GM04504 (cell line): ENCODE measurements at regions not wholly inside any gene's neighbourhood (a gene's known extent, or its start where the extent isn't known, plus 50 kb on each side); places are given as distances from the start of the nearest gene placed in this dataset.
A peak's percentile ranks its signal among the peaks of the same experiment; 100 is the strongest.
"Not testable (repeated sequence)": the region's sequence is repeated elsewhere in the genome, so short reads cannot be mapped to it uniquely, and the experiment has no call there.

ENCODE experiments used
- DNase-seq: peaks from one replicate; pipeline ENCODE4 v3.0.0-alpha.2; 2012; ENCODE audit warnings: low read depth

DNA sequence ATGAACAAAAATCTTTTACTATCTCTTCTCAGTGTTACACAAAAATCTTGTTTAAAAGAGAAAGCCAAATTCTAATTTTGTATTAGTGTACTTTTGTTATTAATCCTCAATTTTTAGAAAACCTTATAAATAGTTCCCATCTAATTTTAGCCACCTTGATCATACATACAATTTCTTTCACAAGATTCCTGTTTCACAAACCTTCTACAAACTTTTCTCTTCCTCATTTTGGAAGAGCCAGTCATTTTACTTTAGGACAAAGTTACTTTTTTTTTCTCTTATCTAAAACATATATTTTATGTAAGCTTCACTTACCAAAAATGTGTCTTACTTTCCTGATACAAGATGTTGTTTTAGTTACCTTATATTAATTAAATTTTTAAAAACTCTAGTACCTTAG lies 161.3 kb downstream of the YIPF5 start:
- no peak for DNase-seq

DNA sequence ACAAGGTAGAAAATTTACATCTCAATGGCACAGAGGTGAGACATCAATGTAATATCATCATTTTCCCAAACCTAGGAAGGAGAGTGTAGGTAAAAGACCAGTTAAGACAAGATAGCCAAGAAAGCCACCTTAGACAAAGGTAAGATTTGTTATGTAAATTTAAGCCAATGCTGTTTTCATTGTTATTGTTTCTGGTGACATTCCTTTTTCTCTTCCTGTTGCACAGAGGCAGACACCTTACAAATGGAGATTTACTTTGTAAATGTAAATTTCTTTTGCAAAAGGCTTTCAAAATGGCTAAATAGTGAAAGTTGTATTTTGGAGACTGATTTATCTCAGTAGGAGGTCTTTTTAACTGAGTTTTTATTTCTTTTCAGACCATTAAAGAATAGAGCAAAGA lies 159.1 kb downstream of the YIPF5 start:
- no peak for DNase-seq

DNA sequence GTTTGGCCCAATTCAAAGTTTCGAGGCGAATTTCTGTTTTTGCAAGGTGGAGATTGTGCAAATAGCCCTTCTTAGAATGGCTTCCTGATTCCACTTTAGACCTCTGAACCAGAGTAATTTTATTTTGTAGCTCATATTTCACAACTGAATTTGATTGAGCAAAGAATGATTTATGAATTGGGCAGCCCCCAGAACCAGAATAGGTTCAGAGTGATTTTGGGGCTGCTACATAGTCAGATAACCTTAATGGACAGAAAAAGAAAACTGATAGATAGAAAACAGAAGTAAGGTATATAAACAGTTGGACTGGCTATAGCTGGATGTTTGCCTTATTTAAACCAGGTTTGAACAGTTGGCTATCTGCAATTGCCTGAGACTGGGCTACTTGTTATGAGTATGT lies 156.6 kb downstream of the YIPF5 start:
- DNase-seq: no peak

DNA sequence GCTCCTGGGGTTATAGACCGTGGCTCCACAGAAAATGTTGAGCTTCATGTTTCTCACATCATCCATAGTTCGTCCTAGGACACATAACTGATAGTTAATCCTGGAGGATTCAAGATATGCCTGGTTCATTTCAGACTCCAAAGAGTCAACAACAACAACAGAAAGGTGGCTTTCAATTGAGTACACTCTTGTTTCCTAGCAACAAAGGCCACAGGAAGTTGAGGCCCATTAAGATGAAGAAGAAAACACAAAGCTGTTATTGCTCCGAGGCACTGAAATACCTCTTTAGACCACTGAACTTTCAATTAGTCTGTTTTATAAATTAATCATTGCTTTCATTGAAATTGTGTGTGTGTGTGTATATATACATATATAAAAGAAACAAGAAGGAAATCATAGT lies 154.5 kb downstream of the YIPF5 start:
- no peak for DNase-seq

DNA sequence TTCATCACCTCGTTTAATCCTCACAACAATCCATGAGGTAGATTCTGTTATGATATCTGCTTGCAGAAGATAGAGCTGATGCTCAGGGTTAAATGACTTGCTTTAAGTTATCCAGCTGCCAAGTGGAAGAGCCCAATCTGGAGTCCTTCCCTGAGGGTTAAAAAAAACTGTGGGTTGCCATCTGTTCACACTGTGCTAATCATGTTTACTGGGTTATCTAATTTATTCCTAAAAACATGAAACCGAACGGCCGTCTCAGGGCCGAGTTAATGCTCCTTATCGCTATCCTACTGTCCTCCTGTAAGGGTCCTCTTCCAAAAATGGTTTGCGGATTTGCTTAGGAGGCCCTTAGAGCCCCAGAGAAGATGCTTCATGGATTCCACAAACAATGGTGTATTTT lies 153.3 kb downstream of the YIPF5 start:
- DNase-seq: no peak

DNA sequence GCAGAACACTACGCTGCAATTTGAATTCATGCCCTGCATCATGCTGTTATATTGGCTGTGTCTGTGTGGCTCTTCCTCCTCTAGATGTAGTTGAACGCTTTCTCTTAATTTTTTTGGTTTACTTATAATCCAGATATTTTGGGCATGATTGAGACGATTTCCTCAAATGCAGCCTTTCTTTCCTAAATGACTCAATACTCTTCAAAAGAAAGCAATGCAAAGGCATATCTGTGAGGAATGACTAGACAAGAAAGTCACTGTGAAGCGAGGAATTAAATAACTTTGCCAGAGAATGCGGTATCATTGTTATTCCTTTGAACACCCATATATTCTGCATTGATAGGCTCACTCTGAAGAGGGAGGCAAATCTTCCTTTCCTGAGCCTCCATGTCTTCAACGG lies 152.8 kb downstream of the YIPF5 start:
- no peak for DNase-seq

DNA sequence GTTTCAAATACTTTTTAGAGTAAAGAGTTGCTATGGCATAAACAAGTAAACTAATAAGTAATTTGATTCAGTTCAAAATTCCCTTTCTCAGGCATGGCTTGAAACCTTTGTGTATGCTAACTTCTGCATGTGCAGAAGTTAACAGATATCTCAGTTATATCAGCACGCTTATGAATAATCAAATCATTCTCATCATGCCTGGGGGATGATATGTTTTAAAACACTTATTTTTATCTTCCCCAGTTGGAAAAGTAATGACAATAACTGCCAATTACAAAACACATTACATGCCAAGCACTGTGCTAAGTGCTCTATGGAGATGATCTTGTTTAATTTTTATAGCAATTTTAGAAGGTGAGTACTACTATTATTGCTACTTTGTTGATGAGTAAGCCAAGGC lies 146.4 kb downstream of the YIPF5 start:
- DNase-seq: no peak

DNA sequence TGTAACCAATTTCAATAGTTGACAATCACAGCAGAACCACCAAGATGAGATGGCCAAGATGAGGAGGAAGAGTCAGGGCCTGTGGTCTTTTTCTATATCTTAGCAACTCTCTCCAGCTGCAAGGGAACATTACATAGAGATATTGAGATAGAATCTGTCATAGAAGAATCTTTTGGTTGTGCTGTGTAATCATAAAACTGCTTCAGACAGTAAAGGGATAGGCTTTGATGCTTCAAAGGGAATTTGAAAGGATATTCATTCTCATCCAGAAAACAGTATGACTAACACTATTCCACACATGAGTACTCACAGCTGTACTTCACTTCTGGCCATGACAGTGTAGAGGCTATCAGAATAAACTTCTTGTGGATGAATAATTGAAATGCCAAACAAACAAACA lies 145.9 kb downstream of the YIPF5 start:
- peak; percentile 47 for DNase-seq

DNA sequence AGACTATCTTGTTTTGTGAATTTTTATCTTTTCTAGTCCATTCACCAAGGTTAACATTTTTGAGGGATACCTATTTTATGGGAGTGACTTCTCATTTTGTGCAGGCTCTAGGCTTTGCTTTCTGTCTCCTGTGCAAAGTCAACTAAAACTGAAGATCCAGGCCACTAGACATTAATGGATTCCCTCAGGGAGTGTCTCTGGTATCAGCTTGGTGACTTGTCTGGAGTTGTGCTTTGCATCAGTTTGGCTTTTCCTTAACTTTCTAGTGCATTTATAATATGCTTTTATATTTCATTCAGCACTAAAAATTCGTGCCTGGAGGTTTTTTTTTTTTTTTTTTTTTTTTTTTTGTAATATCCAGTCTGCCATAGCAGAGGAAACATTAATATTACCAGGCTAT lies 144.2 kb downstream of the YIPF5 start:
- DNase-seq: no peak

DNA sequence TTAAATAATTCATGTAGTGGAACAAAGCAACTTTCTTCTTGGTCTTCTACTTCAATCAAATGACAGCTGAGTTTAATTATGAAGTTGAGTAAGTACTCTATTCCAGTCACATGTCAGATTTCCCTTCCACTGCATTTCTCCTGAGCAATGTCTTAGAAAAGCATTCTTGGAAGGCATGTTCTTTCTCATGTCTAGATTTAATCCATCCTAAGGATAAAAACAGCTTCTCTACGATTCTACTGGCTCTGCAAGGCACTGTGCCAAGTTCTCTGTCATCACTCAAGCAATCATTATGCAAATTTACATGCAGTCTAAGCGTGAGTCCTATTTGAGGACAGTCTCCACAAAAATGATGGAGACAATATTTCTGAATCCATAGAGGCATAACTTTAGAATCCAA lies 142.4 kb downstream of the YIPF5 start:
- DNase-seq: peak; percentile 62

DNA sequence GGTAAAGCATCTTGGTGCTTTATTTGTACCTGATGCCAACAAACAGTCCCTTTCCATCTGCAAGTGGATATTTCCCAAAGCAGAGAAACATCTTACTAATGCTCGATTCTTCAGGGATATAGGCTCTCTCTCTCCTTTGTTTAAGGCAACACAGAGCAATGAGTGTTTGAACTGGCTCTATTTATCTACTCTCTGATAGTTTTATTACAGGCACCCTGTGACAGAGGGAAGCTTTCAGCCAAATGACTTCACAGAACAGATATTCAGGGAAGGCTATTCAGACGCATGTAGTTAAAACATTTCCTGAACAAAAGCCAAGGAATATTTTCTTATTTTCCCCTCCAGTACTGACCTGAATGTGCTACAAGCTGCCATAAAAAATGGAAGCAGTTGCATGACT lies 141.8 kb downstream of the YIPF5 start:
- peak; percentile 91 for DNase-seq

DNA sequence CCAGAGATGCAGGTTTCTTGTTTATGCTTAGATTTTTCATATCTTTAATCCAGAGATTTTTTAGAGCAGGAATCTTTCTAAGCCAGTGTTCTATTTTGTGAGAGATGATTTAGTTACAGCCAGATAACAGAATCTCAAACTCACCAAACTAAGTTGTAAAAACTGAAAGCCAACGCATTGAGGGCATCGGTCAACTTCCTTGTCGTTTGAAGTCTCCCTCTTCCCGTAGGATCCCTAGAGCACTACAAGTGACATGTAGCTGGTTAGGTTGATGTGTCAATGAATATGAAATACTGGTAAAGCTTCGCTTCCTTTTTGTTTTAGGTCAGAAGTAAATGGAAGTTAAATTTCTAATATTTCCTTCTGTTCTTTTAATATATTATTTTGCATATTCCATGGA lies 139.6 kb downstream of the YIPF5 start:
- no peak for DNase-seq

DNA sequence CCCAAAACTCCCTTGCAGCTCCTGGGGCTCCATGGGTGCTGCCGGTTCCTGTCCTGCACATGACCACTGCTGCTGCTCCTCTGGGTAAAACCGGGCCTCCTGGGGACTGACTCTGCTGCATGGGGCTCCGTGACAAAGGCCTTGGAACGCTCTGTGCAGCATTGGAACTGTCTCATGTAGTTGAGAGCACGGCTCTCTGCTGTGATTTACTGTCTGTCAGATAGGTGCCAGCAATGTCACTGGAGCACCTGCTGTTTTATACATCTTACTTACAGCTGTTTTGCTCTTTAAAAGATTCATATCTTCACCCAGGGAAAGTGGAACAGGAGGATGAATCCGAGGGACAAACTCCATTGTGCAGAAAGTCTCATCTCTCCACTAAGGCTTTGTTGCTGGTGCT lies 138.1 kb downstream of the YIPF5 start:
- no peak for DNase-seq

DNA sequence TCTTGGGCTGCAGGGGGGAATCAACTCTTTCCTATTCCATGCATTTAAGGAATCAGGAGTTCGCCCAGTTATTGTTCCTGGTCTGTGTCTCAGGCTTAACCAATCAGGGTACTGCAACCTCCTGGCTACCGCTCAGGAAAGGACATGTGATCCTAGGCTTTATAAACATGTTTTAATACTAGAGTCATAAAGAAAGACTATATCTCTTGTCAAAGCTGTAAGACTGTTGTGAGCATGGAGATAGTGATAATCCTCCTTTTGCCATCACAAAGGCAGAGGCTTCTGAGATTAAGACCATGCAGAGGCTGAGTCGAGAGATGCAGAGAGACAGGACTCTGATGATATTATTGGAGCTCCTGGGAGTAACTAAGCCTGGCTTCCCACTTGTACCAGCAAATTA lies 137.0 kb downstream of the YIPF5 start:
- DNase-seq: no peak

DNA sequence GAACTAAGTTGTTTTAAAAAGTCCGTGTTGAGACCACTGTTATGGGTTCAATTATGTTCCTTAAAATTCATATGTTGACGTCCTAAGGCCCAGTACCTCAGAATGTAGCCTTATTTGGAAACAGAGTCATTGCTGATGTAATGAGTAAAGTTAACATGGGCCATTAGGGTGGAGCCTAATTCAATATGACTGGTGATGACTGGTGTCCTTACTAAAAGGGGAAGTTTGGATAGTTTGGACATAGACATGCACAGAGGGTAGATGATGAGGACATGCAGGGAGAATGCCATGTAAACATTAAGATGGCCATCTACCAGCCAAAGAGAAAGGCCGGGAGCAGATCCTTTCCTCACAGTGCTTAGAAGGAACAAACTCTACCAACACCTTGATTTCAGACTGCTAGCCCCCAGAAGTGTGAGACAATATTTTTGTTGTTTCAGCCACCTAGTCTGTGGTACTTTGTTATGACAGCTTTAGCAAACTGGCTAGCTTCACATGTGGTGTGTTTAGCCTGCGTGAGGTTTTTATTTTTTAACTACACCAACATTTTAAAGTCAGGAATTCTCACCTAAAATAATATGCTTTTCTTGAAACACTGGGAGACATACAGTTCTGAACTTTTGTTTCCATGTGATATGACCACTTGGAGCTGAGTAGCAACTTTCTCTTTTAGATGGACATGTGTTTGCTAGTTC lies 135.3 kb downstream of the YIPF5 start:
- DNase-seq: no peak

DNA sequence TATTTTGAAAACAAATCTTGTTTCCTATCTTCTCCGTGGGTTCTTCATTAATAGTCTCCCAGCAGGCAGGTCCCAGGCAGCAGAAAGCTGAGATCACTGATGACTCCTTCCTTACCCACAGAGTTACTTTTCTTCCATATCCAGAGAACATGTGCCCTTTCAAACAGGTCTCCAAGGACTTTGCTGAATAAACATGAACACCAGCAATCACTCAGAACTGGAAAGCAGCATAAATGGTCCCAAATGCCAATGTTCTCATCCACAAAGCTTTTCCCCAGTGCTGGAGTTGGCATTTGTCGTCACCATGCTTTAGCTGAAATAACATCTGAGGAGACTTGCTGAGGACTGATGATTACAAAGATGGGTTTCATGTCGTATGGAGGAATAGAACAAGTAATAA lies 134.0 kb downstream of the YIPF5 start:
- DNase-seq: no peak

DNA sequence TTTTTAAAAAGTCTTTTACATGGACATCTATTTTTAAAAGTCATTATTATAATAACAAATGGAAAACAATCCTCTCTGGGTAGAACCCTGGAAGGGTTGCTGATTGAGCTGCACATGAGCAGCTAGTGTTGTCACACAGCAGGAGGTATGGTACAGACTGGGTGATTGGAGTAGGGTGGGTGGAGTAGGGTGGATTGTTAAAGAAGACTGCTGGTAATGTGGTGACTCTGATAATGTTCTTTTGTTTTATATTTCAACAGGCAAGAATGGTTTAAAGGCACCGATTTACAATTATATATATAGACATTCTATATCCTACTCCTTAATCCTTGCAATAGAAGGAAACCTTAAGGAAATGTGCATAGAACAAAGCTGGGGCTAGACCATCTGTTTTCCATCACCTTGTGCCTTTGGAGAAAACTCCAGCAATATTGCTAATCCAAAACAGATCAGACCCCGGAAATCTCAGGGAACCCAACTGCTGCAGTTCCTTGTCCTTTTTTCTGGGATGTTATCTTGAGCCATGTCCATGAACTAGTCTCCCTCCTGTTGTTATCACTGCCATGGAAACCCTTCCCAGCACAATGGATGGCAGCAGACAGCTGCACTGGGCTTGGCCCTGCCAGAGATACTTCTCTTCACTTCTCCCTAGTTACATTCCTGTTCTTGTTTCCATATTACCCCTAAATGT lies 129.7 kb downstream of the YIPF5 start:
- no peak for DNase-seq

DNA sequence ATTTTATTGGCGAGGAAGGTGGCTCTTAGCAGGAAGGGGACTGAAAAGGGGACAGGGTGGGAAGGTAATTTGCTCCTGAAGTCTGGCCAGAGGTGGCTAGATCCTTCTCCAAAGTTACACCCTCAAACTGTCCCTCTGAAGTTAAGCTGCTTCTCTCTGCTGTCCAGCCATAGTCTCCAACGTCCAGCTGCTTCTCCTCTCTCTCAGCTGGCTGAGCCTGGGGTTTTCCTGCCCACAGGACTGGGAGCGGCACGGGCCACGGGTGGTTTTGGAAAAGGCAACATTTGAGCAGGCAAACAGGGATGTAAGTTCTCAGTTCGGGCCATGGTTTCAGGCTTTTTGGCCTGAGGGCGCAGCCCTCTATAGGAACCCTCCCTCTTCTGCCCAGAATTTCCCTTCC lies 128.3 kb downstream of the YIPF5 start:
- no peak for DNase-seq

DNA sequence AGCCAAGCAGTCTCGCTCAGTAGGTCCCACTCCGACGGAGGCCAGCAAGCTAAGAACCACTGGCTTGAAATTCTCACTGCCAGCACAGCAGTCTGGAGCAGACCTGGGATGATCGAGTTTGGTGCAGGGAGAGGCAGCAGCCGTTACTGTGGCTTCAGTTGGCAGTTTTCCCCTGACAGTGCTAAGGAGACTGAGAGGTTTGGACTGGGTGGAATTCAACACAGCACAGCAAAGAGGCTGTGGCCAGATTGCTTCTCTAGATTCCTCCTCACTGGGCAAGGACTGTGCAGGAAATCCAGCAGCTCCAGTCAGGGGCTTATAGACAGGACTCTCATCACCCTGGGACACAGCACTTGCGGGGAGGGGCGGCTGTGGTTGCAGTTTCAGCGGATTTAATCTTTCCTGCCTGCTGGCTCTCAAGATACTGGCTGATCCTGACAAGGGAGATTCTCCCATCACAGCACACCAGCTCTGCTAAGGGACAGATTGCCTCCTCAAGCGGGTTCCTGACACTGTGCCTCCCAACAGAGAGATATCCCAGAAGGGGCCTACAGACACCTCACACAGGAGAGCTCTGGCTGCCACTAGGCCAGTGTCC lies 122.1 kb downstream of the YIPF5 start:
- DNase-seq: no peak

DNA sequence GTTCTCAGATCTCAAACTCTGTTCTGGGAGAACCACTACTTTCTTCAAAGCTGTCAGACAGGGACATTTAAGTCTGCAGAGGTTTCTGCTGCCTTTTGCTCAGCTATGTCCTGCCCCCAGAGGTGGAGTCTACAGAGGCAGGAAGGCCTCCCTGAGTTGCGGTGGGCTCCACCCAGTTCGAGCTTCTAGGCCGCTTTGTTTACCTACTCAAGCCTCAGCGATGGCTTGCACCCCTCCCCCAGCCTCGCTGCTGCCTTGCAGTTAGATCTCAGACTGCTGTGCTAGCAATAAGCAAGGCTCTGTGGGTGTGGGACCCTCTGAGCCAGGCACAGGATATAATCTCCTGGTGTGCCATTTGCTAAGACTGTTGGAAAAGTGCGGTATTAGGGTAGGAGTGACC lies 115.1 kb downstream of the YIPF5 start:
- not testable (repeated sequence) for DNase-seq

DNA sequence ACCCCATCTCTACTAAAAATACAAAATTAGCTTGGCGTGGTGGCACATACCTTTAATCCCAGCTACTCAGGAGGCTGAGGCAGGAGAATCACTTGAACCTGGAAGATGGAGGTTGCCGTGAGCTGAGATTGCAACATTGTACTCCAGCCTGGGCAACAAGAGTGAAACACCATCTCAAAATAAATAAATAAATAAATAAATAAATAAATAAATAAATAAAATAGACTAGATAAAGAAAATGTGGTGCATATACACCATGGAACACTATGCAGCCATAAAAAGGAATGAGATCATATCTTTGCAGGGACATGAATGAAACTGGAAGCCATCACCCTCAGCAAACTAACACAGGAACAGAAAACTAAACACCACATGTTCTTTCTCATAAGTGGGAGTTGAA lies 110.4 kb downstream of the YIPF5 start:
- DNase-seq: not testable (repeated sequence)

DNA sequence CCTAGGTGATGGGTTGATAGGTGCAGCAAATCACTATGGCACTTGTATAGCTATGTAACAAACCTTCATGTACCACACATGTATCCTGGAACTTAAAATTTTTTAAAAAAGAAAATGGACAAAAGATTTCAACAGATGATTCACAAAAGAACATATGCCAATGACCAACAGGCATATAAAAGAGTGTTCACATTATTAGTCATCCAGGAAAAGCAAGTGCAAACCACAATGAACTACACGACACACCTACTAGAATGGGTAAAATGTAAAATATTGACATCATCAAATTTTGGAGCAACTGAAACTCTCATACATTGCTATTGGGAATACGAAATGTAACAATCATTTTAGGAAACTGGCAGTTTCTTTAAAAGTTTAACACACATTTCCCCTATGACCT lies 109.9 kb downstream of the YIPF5 start:
- no peak for DNase-seq

DNA sequence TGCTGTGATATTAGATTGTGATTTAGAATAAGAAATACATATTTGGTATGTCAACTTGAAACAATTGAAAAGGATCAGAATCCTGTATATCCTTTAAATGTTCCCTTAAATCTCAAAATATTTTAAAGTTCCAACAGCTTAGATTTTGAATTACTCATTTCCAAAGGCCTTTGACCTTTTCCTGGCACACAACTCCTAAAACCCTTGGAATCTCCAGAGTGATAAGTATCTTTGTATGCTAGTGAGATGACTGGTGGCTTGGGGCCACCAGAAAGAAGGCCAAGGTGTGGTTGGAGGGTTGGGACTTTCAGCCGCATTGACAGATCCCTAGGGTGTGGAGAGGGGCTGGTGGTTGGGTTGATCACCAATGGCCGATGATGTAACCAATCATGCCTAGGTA lies 104.7 kb downstream of the YIPF5 start:
- no peak for DNase-seq

DNA sequence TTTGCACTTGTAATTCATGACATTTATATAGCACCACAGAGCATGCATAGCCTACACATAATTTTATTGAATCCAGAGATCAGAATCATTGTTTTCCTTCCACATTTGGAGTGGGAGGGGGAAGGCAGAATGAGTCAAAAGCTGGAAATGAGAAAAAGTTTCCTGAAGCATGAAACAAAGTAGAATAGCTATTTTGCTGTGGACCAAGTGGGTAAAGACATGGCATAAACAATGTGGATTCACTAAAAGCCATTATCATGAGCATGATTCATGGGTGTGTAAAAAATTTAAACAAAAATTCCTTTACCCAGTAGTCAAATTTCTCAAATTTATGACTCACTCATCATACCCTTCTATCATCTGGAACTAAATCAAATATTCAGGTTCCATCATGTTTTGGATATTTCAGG lies 97.9 kb downstream of the YIPF5 start:
- DNase-seq: peak; percentile 64
